BJ (cell line): ENCODE measurements at regions not wholly inside any gene's neighbourhood (a gene's known extent, or its start where the extent isn't known, plus 50 kb on each side); places are given as distances from the start of the nearest gene placed in this dataset.

Experiments
- CTCF ChIA-PET: fragments of 350-600 bp; formaldehyde crosslinking; extraction: SDS; loops from one replicate; lab custom pipeline; 2021; ENCODE audit warnings: antibody characterized with exemption, inconsistent platforms; lab: Yijun Ruan, JAX
- POLR2A ChIA-PET: fragments of 300-600 bp; sonication (Branson Sonifier 250); formaldehyde crosslinking; extraction: SDS; loops from one replicate; lab custom pipeline; 2021; ENCODE audit warnings: antibody characterized with exemption; lab: Charles Lee
- DNase-seq: peaks from one replicate; pipeline ENCODE4 v3.0.0-alpha.2; 2011; ENCODE audit warnings: low read depth
- H3K27me3 ChIP-seq: 2 replicates; pipeline ENCODE4 v1.6.0; 2011; ENCODE audit warnings: low read length; ENCODE audit not compliant: control insufficient read depth, insufficient read depth
- H3K36me3 ChIP-seq: 2 replicates; pipeline ENCODE4 v1.5.1; 2011; ENCODE audit warnings: low read length; ENCODE audit not compliant: control insufficient read depth, insufficient read depth
- H3K4me3 ChIP-seq: 2 replicates; pipeline ENCODE4 v1.5.1; 2011; ENCODE audit warnings: low read depth, mild to moderate bottlenecking, control low read depth, low read length
- CTCF ChIP-seq: IDR thresholded peaks from 2 replicates; pipeline ENCODE4 v1.5.1; 2011; ENCODE audit warnings: low read depth, mild to moderate bottlenecking, control low read depth, inconsistent platforms, low read length, moderate library complexity; ENCODE audit not compliant: insufficient read depth

DNA sequence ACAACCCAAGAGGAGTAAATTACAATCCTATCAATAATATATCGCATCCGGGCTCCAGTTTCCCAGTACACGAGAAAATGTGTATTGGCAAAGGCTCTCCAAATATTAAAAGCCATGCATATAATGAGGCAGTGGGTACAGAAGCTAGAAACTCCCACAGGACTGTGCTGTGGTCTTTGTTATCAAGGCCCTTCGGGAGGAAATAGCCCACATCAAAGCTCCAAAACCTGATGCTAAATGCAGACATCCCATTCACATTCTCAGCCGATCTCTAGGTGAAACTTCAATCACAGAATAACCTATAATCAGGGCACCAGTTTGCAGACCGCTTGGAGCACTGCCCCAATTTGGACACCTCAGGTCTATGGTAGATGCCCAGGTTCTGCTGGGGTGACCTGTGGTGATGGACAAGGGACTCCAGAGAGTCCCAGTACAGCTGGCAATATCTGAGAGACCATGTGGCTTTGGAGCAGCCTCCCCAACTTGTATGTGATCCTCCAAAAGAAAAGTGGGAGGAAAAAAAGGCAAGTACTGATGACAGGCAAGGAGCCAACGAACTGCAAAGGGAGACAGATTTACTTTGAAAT is 148.8 kb upstream of the CAMK1G start:
- ChIA-PET POLR2A (no interaction called here), CTCF (interaction anchor here (0.6 to 2.1 kb wide), 20 partner anchors 8 to 246 kb away, joined by 3 to 19 read pairs (median 4); no protein-coding TSS in a partner anchor)

DNA sequence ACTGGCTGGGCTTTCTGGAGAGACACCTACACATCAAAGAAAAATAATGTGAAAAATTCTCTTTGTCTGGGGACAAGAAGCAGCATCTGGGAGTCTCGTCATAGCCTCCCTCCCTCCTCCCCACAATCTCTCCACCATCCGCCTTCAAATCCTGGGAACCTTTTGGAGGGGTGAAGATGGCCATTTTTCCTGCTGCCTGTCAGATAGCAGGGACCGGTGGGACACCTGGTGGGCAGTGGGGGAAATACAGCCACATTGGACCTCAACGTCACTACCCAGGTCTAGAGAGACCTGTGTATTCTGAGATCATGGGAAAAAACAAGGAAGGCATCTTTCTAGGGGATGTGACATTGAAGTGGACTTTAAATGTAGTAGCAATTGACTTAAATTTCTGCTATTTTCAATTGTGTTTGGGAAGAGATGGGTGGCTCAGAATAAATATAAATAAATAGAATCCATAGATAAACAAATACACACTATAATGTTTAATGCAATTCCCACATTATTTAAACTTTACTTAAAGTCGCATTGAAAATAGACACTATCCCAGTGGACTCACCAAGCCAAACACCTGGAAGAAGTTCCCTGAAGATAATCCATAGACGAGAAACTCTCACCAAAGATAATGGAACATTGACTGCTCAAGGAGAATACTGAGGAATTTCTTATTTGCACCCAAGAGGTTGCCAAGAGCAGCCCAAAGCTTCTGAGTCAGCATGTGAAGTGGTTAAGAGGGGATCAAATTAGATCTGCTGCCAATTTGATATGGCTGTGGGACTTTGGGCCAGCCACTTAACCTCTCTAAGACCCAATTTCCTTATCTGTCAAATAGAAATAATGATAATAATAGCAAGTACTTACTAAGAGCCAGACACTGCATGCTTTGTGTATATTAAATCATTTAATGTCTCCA is 147.6 kb upstream of the CAMK1G start:
- no peaks in the 10 kb centered on the region for H3K36me3 ChIP-seq
- H3K4me3 ChIP-seq = no peak overlapping the region
- DNase-seq = no peak
- peak; percentile 88 for TF ChIP-seq CTCF
- H3K27me3 ChIP-seq = no peaks in the 10 kb centered on the region
- CTCF ChIA-PET = interaction anchor here (0.6 to 2.7 kb wide), 27 partner anchors 9 to 1414 kb away, joined by 3 to 22 read pairs (median 4); no protein-coding TSS in a partner anchor
- POLR2A ChIA-PET = no interaction called here

More for the DNA sequence above, 148.8 kb upstream of the CAMK1G start:
- Histone ChIP-seq H3K4me3 (no peak overlapping the region), H3K36me3 (no peaks in the 10 kb centered on the region), H3K27me3 (no peaks in the 10 kb centered on the region)
- no peak for DNase-seq
- TF ChIP-seq CTCF = no peak

DNA sequence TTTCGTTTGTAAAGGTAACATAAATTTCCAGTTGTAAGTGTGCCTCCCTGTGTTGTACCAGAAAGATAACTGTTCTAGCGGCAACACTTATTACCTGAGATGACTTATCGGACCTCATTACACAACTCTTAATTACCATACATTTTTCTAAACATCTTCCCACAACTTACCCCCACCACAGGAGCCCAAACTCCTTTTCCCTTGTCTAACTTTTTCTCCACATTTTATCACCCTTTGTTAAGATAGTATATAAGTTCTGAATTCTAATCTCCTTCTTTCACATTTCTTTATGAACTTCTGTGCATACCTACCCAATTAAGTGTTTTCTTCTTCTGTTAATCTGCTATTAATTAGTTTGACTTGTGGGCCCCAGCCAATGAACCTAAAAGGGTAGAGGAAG is 143.7 kb upstream of the CAMK1G start:
- H3K36me3 ChIP-seq = no peaks in the 10 kb centered on the region
- ChIA-PET CTCF (interaction anchor here (0.7 kb wide), 1 partner anchor 102 kb away, joined by 3 read pairs; no protein-coding TSS in a partner anchor), POLR2A (no interaction called here)
- no peak overlapping the region for H3K4me3 ChIP-seq
- H3K27me3 ChIP-seq = no peaks in the 10 kb centered on the region; the same call in 1 of the 2 replicates
- DNase-seq = no peak
- TF ChIP-seq CTCF = no peak

GRCh38 chr1:209443361-209443931 is 140.1 kb upstream of the CAMK1G start:
- TF ChIP-seq CTCF = no peak
- Histone ChIP-seq H3K4me3 (no peak overlapping the region), H3K27me3 (no peaks in the 10 kb centered on the region; the same call in 1 of the 2 replicates), H3K36me3 (no peaks in the 10 kb centered on the region)
- CTCF ChIA-PET = interaction anchor here (1.6 kb wide), 1 partner anchor 123 kb away, joined by 3 read pairs; no protein-coding TSS in a partner anchor
- DNase-seq = no peak
- POLR2A ChIA-PET = no interaction called here
